ENCODE measurements at regions not wholly inside any gene's neighbourhood (a gene's known extent, or its start where the extent isn't known, plus 50 kb on each side); places are given as distances from the start of the nearest gene placed in this dataset.

DNA sequence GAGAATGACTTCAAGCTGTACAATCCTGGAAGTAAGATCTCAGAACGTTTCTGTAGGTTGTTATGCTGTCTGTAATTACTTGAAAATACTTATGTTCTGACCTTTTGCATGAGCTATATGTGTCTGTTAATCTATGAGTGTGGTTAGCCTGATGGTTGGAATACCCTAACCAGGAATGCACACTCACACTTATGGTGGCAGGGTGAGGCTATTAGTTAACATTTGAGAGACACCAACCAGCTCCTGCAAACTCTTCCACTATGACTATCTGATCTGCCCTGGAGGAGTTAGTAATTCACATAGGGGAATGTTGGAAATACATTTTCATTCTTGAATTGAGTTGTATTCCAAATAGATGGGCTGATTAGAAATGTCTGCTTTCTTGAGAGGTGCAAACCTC, 450.3 kb downstream of the INHBA start:
- Histone ChIP-seq H3K9ac (replicated peaks in 1 of 4; ENCODE audit: extremely low read depth in 1 of 4, low read depth in 3 of 4, low read length in 3 of 4) (no peak overlapping the region), H2BK5ac (ENCODE audit: low read depth, low read length) (no peak overlapping the region), H3K14ac (ENCODE audit: insufficient read length) (no peak overlapping the region), H3K27ac (ENCODE audit: low read depth, low read length) (no peak overlapping the region), H3K9me3 (ENCODE audit: insufficient read depth in 2 of 2, low read depth in 1 of 2, low read length in 1 of 2) (peaks cover 0 to 6% of the 10 kb centered on the region in 2 experiments; a peak in 2 of 4 replicates), H2AK5ac (ENCODE audit: low read depth, low read length) (no peak overlapping the region), H3K27me3 (replicated peaks in 1 of 4; ENCODE audit: control insufficient read depth in 3 of 4, extremely low read depth in 1 of 4, insufficient read depth in 3 of 4, low read length in 3 of 4) (no peaks in the 10 kb centered on the region), H3K79me2 (ENCODE audit: control insufficient read depth in 1 of 2, insufficient read depth in 2 of 2, low read length in 2 of 2) (no peaks in the 10 kb centered on the region), H2BK120ac (replicated peaks; ENCODE audit: low read depth, low read length) (no peak overlapping the region), H3K4me2 (ENCODE audit: insufficient read depth in 1 of 2, low read depth in 2 of 2, low read length in 2 of 2) (no peak overlapping the region), H3K23me2 (ENCODE audit: low read depth, low read length) (no peaks in the 10 kb centered on the region), H3K4me3 (ENCODE audit: extremely low read depth in 1 of 4, insufficient read depth in 2 of 4, low read depth in 3 of 4, low read length in 4 of 4) (no peak overlapping the region), H3K23ac (ENCODE audit: insufficient read length) (no peak overlapping the region), H4K91ac (replicated peaks; ENCODE audit: insufficient read length, low read length) (no peak overlapping the region), H2AFZ (ENCODE audit: low read length) (no peak overlapping the region), H3K56ac (replicated peaks; ENCODE audit: insufficient read length, low read depth, low read length) (no peak overlapping the region), H4K8ac (ENCODE audit: extremely low read depth, insufficient read depth, low read length) (no peak overlapping the region), H3K79me1 (ENCODE audit: low read depth, low read length) (no peaks in the 10 kb centered on the region), H3K36me3 (ENCODE audit: control insufficient read depth in 2 of 4, insufficient read depth in 4 of 4, low read length in 3 of 4) (no peaks in the 10 kb centered on the region), H3K18ac (ENCODE audit: extremely low read depth, low read length) (no peak overlapping the region), H3K4me1 (replicated peaks in 1 of 4; ENCODE audit: control insufficient read depth in 3 of 4, insufficient read depth in 4 of 4, low read length in 3 of 4) (no peaks in the 10 kb centered on the region), H4K5ac (ENCODE audit: insufficient read length, low read depth, low read length) (no peak overlapping the region), H4K20me1 (replicated peaks in 1 of 2; ENCODE audit: control insufficient read depth in 1 of 2, insufficient read depth in 2 of 2, low read length in 2 of 2) (no peaks in the 10 kb centered on the region), H2BK15ac (ENCODE audit: low read length) (no peak overlapping the region), H2BK12ac (ENCODE audit: low read depth, low read length) (no peak overlapping the region), H3K4ac (replicated peaks; ENCODE audit: insufficient read length, low read depth, low read length) (no peak overlapping the region), H2BK20ac (ENCODE audit: low read length) (no peak overlapping the region)
- FAIRE-seq: no peak
- WGBS, 2 experiments (ENCODE audit: extremely low coverage in 1 of 2, insufficient coverage in 1 of 2, insufficient read length in 1 of 2, insufficient replicate concordance in 2 of 2, low coverage in 1 of 2, low lambda C conversion rate in 2 of 2, missing lambda C conversion rate in 1 of 2): 85% methylated on average over 1 of the region's 1 CpG; no CpG with 5 or more reads in 1 of the 2 experiments
- CTCF ChIA-PET (ENCODE audit: partially characterized antibody): interaction anchor here (1.0 to 1.5 kb wide), 4 partner anchors 12 to 454 kb away, joined by 3 to 6 read pairs (median 4); no protein-coding TSS in a partner anchor
- no peak for DNase-seq (ENCODE audit: low read depth in 1 of 2, low spot score in 2 of 2)
- POLR2A ChIA-PET (ENCODE audit: partially characterized antibody): no interaction called here
- TF ChIP-seq RBBP5 (IDR thresholded peaks at IDR 0.05; ENCODE audit: borderline replicate concordance, low read depth, low read length): no peak
- TF ChIP-seq JUND (IDR thresholded peaks at IDR 0.05; ENCODE audit: low read length): no peak
- no peak for TF ChIP-seq POLR2A (IDR thresholded peaks at IDR 0.05; ENCODE audit: control extremely low read depth in 1 of 2, low read depth in 2 of 2, low read length in 2 of 2)
- no peak for TF ChIP-seq SP2 (IDR thresholded peaks at IDR 0.05; ENCODE audit: low read length)
- no peak for TF ChIP-seq CHD2 (IDR thresholded peaks at IDR 0.05; ENCODE audit: low read length)
- no peak for TF ChIP-seq BCL11A (IDR thresholded peaks at IDR 0.05; ENCODE audit: low read depth in 2 of 2, low read length in 2 of 2)
- TF ChIP-seq EGR1 (IDR thresholded peaks at IDR 0.05; ENCODE audit: borderline replicate concordance, low read depth, low read length): no peak
- no peak for TF ChIP-seq SAP30 (IDR thresholded peaks at IDR 0.05; ENCODE audit: insufficient read depth, insufficient replicate concordance, low read length)
- no peak for TF ChIP-seq CHD1 (IDR thresholded peaks at IDR 0.05; ENCODE audit: low read depth, low read length)
- TF ChIP-seq GTF2F1 (IDR thresholded peaks at IDR 0.05; ENCODE audit: borderline replicate concordance, low read depth, low read length): no peak
- TF ChIP-seq FOSL1 (IDR thresholded peaks at IDR 0.05; ENCODE audit: insufficient read depth, low read depth, low read length): no peak
- no peak for TF ChIP-seq YY1 (IDR thresholded peaks at IDR 0.05; ENCODE audit: low read depth, low read length)
- TF ChIP-seq, protein P1, sequence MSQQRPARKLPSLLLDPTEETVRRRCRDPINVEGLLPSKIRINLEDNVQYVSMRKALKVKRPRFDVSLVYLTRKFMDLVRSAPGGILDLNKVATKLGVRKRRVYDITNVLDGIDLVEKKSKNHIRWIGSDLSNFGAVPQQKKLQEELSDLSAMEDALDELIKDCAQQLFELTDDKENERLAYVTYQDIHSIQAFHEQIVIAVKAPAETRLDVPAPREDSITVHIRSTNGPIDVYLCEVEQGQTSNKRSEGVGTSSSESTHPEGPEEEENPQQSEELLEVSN (IDR thresholded peaks at IDR 0.05): no peak
- TF ChIP-seq, protein P2, sequence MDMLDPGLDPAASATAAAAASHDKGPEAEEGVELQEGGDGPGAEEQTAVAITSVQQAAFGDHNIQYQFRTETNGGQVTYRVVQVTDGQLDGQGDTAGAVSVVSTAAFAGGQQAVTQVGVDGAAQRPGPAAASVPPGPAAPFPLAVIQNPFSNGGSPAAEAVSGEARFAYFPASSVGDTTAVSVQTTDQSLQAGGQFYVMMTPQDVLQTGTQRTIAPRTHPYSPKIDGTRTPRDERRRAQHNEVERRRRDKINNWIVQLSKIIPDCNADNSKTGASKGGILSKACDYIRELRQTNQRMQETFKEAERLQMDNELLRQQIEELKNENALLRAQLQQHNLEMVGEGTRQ (IDR thresholded peaks at IDR 0.05; ENCODE audit: low read length): no peak
